ENCODE measurements at regions not wholly inside any gene's neighbourhood (a gene's known extent, or its start where the extent isn't known, plus 50 kb on each side); places are given as distances from the start of the nearest gene placed in this dataset.
"Not testable (repeated sequence)": the region's sequence is repeated elsewhere in the genome, so short reads cannot be mapped to it uniquely, and the experiment has no call there.

GRCh38 chr6:125445054-125445453 lies 143.3 kb upstream of the HDDC2 start:
- no peak overlapping the region for H3K4me3 Mint-ChIP-seq
- H3K9me3 Mint-ChIP-seq = no peaks in the 10 kb centered on the region
- peaks cover 16% of the 10 kb centered on the region for H3K4me1 Mint-ChIP-seq
- H3K27ac Mint-ChIP-seq = peak overlapping the region; percentile 35 to 84 (median 59)
- no peaks in the 10 kb centered on the region for H3K36me3 Mint-ChIP-seq (ENCODE audit: low read depth)
- peaks cover 5% of the 10 kb centered on the region for H3K27me3 Mint-ChIP-seq (ENCODE audit: low read depth)
- TF ChIP-seq CTCF (IDR thresholded peaks at IDR 0.05; ENCODE audit: unreplicated experiment in 3 of 3) = no peak

GRCh38 chr6:125446011-125446410 lies 144.2 kb upstream of the HDDC2 start:
- H3K4me1 Mint-ChIP-seq = peaks cover 16% of the 10 kb centered on the region
- no peak overlapping the region for H3K4me3 Mint-ChIP-seq
- H3K36me3 Mint-ChIP-seq (ENCODE audit: low read depth) = no peaks in the 10 kb centered on the region

GRCh38 chr6:125451750-125452149 lies 150.0 kb upstream of the HDDC2 start:
- Mint-ChIP-seq H3K27me3 (ENCODE audit: low read depth) (peaks cover 5% of the 10 kb centered on the region), H3K4me3 (no peak overlapping the region), H3K36me3 (ENCODE audit: low read depth) (no peaks in the 10 kb centered on the region), H3K27ac (no peak overlapping the region), H3K4me1 (no peaks in the 10 kb centered on the region), H3K9me3 (peaks cover 8% of the 10 kb centered on the region)
- no peak for TF ChIP-seq CTCF (IDR thresholded peaks at IDR 0.05; ENCODE audit: unreplicated experiment in 3 of 3)

More at GRCh38 chr6:125446011-125446410, 144.2 kb upstream of the HDDC2 start:
- TF ChIP-seq CTCF (IDR thresholded peaks at IDR 0.05; ENCODE audit: unreplicated experiment in 3 of 3) = no peak
- Mint-ChIP-seq H3K9me3 (no peaks in the 10 kb centered on the region), H3K27ac (peak overlapping the region in 1 of 3 experiments; percentile 20), H3K27me3 (ENCODE audit: low read depth) (peaks cover 5% of the 10 kb centered on the region)

GRCh38 chr6:125453516-125453915 lies 151.7 kb upstream of the HDDC2 start:
- Mint-ChIP-seq H3K9me3 (peaks cover 17% of the 10 kb centered on the region), H3K4me1 (no peaks in the 10 kb centered on the region), H3K27me3 (ENCODE audit: low read depth) (peaks cover 5% of the 10 kb centered on the region), H3K4me3 (no peak overlapping the region), H3K27ac (no peak overlapping the region), H3K36me3 (ENCODE audit: low read depth) (no peaks in the 10 kb centered on the region)
- no peak for TF ChIP-seq CTCF (IDR thresholded peaks at IDR 0.05; ENCODE audit: unreplicated experiment in 3 of 3)

- Mint-ChIP-seq H3K36me3 (ENCODE audit: low read depth) (peaks cover 6% of the 10 kb centered on the region), H3K4me1 (no peaks in the 10 kb centered on the region), H3K4me3 (no peak overlapping the region), H3K27ac (no peak overlapping the region), H3K9me3 (peaks cover 24% of the 10 kb centered on the region), H3K27me3 (ENCODE audit: low read depth) (peaks cover 5% of the 10 kb centered on the region)
- TF ChIP-seq CTCF (IDR thresholded peaks at IDR 0.05; ENCODE audit: unreplicated experiment in 3 of 3) = no peak
These were observed 152.6 kb upstream of the HDDC2 start for GRCh38 chr6:125454351-125454750.

- H3K4me1 Mint-ChIP-seq; H3K36me3 Mint-ChIP-seq (ENCODE audit: low read depth): not testable (repeated sequence)
These were observed 156.7 kb upstream of the HDDC2 start for GRCh38 chr6:125458493-125458892.

GRCh38 chr6:125465332-125465731 lies 163.6 kb upstream of the HDDC2 start:
- H3K4me3 Mint-ChIP-seq; H3K27me3 Mint-ChIP-seq (ENCODE audit: low read depth); H3K4me1 Mint-ChIP-seq; H3K36me3 Mint-ChIP-seq (ENCODE audit: low read depth); H3K27ac Mint-ChIP-seq: not testable (repeated sequence)
- H3K9me3 Mint-ChIP-seq = peaks cover 19% of the 10 kb centered on the region

More at GRCh38 chr6:125458493-125458892, 156.7 kb upstream of the HDDC2 start:
- H3K4me3 Mint-ChIP-seq; H3K27me3 Mint-ChIP-seq (ENCODE audit: low read depth); H3K27ac Mint-ChIP-seq: not testable (repeated sequence)
- H3K9me3 Mint-ChIP-seq = peaks cover 33% of the 10 kb centered on the region
